ENCODE measurements at regions not wholly inside any gene's neighbourhood (a gene's known extent, or its start where the extent isn't known, plus 50 kb on each side); places are given as distances from the start of the nearest gene placed in this dataset.
"Not testable (repeated sequence)": the region's sequence is repeated elsewhere in the genome, so short reads cannot be mapped to it uniquely, and the experiment has no call there.

GRCh38 chr16:34063498-34064157 lies 604.2 kb downstream of the TP53TG3F start:
- H3K79me2 ChIP-seq (ENCODE audit: insufficient read depth, low read length); in situ Hi-C loops (cut with HindIII; ENCODE audit: extremely low pct_ligation_motif_present, low pct_unique_long_range_greater_than_20kb); POLR2A ChIA-PET; H2AFZ ChIP-seq (ENCODE audit: low read length); FAIRE-seq; H3K9ac ChIP-seq (ENCODE audit: insufficient read depth, low read depth, low read length); BruUV-seq (replicated peaks); H3K4me2 ChIP-seq (ENCODE audit: low read depth, low read length); H3K36me3 ChIP-seq (replicated peaks in 1 of 2; ENCODE audit: control insufficient read depth in 1 of 2, insufficient read depth in 2 of 2, low read length in 2 of 2); H3K4me3 ChIP-seq (replicated peaks in 1 of 3; ENCODE audit: insufficient read depth in 1 of 3, low read depth in 2 of 3, low read length in 3 of 3); H3K4me1 ChIP-seq (ENCODE audit: insufficient read depth, low read length); H4K20me1 ChIP-seq (ENCODE audit: insufficient read depth, low read length); intact Hi-C loops (cut with micrococcal nuclease; ENCODE audit: unreplicated experiment); H3K27ac ChIP-seq (ENCODE audit: extremely low read length, insufficient read depth, low read length); CTCF ChIA-PET (ENCODE audit: low intra/inter-chr PET ratio, low total read pairs); DNase-seq (ENCODE audit: low spot score); H3K27me3 ChIP-seq (ENCODE audit: control insufficient read depth in 1 of 2, insufficient read depth in 2 of 2, low read length in 2 of 2): not testable (repeated sequence)
- peak; percentile 35; the same call in 1 of the 3 replicates for ATAC-seq
- WGBS (ENCODE audit: low lambda C conversion rate) = 2% methylated on average over 1 of the region's 1 CpG
- H3K9me3 ChIP-seq (ENCODE audit: low read length) = peaks cover 55% of the 10 kb centered on the region

DNA sequence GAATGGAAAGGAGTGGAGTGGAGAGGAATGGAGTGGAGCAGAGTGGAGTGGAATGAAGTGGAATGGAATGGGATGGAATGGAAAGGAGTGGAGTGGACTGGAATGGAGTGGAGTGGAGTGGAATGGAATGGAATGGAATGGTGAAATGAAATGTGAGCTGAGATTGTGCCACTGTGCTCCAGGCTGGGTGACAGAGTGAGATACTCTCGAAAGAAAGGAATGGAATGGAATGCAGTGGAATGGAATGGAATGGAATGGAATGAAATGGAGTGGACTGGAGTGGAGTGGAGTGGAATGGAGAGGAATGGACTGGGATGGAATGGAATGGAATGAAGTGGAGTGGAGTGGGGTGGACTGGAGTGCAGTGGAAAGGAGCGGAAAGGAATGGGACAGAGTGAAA lies 605.2 kb downstream of the TP53TG3F start:
- BruUV-seq (replicated peaks); in situ Hi-C loops (cut with HindIII; ENCODE audit: extremely low pct_ligation_motif_present, low pct_unique_long_range_greater_than_20kb); H2AFZ ChIP-seq (ENCODE audit: low read length); H3K79me2 ChIP-seq (ENCODE audit: insufficient read depth, low read length); H3K4me2 ChIP-seq (ENCODE audit: low read depth, low read length); H3K36me3 ChIP-seq (replicated peaks in 1 of 2; ENCODE audit: control insufficient read depth in 1 of 2, insufficient read depth in 2 of 2, low read length in 2 of 2); POLR2A ChIA-PET; CTCF ChIA-PET (ENCODE audit: low intra/inter-chr PET ratio, low total read pairs); DNase-seq (ENCODE audit: low spot score); H4K20me1 ChIP-seq (ENCODE audit: insufficient read depth, low read length); H3K4me3 ChIP-seq (replicated peaks in 1 of 3; ENCODE audit: insufficient read depth in 1 of 3, low read depth in 2 of 3, low read length in 3 of 3); H3K4me1 ChIP-seq (ENCODE audit: insufficient read depth, low read length); H3K27me3 ChIP-seq (ENCODE audit: control insufficient read depth in 1 of 2, insufficient read depth in 2 of 2, low read length in 2 of 2); H3K27ac ChIP-seq (ENCODE audit: extremely low read length, insufficient read depth, low read length); intact Hi-C loops (cut with micrococcal nuclease; ENCODE audit: unreplicated experiment); H3K9ac ChIP-seq (ENCODE audit: insufficient read depth, low read depth, low read length); FAIRE-seq: not testable (repeated sequence)
- H3K9me3 ChIP-seq (ENCODE audit: low read length) = peaks cover 55% of the 10 kb centered on the region
- peak; percentile 40; the same call in 1 of the 3 replicates for ATAC-seq
- 3% methylated on average over 2 of the region's 2 CpGs for WGBS (ENCODE audit: low lambda C conversion rate)
- TF ChIP-seq, protein P1, sequence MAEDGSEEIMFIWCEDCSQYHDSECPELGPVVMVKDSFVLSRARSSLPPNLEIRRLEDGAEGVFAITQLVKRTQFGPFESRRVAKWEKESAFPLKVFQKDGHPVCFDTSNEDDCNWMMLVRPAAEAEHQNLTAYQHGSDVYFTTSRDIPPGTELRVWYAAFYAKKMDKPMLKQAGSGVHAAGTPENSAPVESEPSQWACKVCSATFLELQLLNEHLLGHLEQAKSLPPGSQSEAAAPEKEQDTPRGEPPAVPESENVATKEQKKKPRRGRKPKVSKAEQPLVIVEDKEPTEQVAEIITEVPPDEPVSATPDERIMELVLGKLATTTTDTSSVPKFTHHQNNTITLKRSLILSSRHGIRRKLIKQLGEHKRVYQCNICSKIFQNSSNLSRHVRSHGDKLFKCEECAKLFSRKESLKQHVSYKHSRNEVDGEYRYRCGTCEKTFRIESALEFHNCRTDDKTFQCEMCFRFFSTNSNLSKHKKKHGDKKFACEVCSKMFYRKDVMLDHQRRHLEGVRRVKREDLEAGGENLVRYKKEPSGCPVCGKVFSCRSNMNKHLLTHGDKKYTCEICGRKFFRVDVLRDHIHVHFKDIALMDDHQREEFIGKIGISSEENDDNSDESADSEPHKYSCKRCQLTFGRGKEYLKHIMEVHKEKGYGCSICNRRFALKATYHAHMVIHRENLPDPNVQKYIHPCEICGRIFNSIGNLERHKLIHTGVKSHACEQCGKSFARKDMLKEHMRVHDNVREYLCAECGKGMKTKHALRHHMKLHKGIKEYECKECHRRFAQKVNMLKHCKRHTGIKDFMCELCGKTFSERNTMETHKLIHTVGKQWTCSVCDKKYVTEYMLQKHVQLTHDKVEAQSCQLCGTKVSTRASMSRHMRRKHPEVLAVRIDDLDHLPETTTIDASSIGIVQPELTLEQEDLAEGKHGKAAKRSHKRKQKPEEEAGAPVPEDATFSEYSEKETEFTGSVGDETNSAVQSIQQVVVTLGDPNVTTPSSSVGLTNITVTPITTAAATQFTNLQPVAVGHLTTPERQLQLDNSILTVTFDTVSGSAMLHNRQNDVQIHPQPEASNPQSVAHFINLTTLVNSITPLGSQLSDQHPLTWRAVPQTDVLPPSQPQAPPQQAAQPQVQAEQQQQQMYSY (CRISPR knock-in tag; IDR thresholded peaks at IDR 0.05) = 0 out of 2 replicates have a peak, but pooled peaks have one; percentile 7

DNA sequence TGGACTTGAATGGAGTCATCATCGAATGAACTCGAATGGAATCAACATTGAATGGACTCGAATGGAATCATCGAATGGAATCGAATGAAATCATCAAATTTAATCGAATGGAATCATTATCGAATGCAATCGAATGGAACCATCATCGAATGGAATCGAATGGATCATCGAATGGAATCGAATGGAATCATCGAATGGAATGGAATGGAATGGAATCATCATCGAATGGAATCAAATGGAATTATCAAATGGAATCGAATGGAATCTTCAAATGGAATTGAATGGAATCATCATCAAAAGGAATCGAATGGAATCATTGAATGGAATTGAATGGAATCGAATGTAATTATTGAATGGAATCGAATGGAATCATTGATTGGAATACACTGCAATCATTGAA lies 610.3 kb downstream of the TP53TG3F start:
- H3K4me3 ChIP-seq (replicated peaks in 1 of 3; ENCODE audit: insufficient read depth in 1 of 3, low read depth in 2 of 3, low read length in 3 of 3); H3K27ac ChIP-seq (ENCODE audit: extremely low read length, insufficient read depth, low read length); H4K20me1 ChIP-seq (ENCODE audit: insufficient read depth, low read length); H3K4me2 ChIP-seq (ENCODE audit: low read depth, low read length); H3K4me1 ChIP-seq (ENCODE audit: insufficient read depth, low read length); intact Hi-C loops (cut with micrococcal nuclease; ENCODE audit: unreplicated experiment); POLR2A ChIA-PET; H3K36me3 ChIP-seq (replicated peaks in 1 of 2; ENCODE audit: control insufficient read depth in 1 of 2, insufficient read depth in 2 of 2, low read length in 2 of 2); H2AFZ ChIP-seq (ENCODE audit: low read length); H3K9ac ChIP-seq (ENCODE audit: insufficient read depth, low read depth, low read length); BruUV-seq (replicated peaks); CTCF ChIA-PET (ENCODE audit: low intra/inter-chr PET ratio, low total read pairs); FAIRE-seq; H3K27me3 ChIP-seq (ENCODE audit: control insufficient read depth in 1 of 2, insufficient read depth in 2 of 2, low read length in 2 of 2); ATAC-seq; H3K79me2 ChIP-seq (ENCODE audit: insufficient read depth, low read length); in situ Hi-C loops (cut with HindIII; ENCODE audit: extremely low pct_ligation_motif_present, low pct_unique_long_range_greater_than_20kb); DNase-seq (ENCODE audit: low spot score): not testable (repeated sequence)
- WGBS (ENCODE audit: low lambda C conversion rate) = 34% methylated on average over 18 of the region's 18 CpGs
- peaks cover 27% of the 10 kb centered on the region for H3K9me3 ChIP-seq (ENCODE audit: low read length)

Data from HepG2 (cell line).